GM21528 (cell line): ENCODE measurements at regions not wholly inside any gene's neighbourhood (a gene's known extent, or its start where the extent isn't known, plus 50 kb on each side); places are given as distances from the start of the nearest gene placed in this dataset.
"Not testable (repeated sequence)": the region's sequence is repeated elsewhere in the genome, so short reads cannot be mapped to it uniquely, and the experiment has no call there.

ENCODE experiments used
- ATAC-seq: cut with Tn5 transposase; IDR thresholded peaks from one replicate; pipeline ENCODE4 v1.9.1; 2021; ENCODE audit warnings: mild to moderate bottlenecking, moderate library complexity; ENCODE audit not compliant: unreplicated experiment, low FRiP score

DNA sequence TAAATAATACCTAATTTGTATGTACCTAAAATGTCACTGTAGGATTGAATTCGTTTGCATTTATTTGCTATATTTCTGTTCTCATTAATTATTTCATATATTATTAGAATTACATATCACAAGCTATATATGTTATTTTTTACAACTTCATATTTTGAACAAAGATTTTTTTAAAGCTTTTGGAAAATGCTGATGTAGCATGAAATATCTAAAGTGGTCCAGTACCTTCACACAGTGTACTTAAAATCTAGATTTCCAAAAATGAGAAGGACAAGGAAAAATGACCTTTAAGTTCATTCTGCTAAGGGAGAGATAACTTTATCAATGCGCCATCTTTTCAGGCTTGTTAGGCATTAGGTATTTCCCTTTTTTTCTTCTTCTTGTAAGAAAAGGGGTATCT is 71.8 kb downstream of the LARP7 start:
- ATAC-seq = no peak

DNA sequence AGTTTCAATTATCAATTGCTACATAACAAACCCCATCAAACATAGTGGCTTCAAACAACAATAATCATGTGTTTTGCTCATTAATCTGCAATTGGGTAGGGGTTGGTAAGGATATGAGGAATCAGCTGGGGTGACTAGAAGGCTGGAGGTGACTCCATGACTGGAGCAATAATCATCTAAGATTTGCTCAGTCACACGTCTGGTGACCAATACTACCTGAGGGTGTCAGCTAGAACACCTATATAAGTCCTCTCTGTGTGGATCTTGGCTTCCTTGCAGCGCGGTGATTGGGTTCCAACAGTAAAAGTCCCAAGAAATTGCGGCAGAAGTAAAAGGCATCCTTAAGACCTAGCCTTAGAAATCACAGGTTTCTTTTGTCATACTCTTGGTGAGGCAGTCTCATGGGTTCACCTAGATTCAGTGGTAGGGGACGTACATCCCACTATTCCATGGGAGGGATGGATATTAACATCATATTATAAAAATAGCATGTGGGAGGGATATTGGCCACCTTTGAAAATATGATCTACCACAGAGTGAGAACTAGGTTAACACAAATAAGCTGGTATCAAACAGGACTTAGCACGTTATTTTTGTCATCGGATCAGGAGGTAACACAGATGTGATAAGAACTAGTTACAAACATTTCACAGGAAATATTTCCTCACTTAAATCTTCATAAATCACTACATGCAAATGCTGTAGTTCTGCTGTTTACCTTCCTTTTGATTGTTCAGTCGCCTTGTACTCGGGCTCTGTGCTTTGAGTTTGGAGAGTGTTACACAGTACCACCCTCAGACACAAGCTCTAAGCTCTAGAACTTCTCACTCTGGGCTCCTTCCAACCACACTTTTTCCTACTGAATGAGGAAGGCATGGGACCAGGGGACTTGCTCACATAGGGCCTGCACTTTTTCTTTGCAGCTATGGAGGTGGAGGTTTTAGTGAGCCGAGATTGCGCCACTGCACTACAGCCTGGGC is 78.3 kb downstream of the LARP7 start:
- ATAC-seq = no peak

DNA sequence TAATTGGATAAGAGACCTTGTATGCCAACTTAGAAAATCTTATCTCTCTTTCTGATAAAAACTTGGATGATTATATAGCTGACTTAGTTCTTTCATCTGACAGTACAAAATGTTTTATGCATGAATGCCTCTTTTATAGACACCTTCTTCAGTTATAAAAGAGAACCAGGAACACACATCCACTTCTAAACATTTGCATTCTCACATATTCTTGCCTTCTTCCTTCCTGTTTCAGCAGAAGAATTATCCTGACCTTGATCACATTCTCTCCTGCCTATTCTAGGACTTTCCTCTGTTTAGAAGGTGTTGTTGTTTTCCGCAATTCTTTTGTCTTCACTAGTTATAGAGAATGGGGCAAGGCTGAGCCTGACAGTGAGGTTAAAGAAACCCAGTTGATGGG is 80.9 kb downstream of the LARP7 start:
- no peak for ATAC-seq

DNA sequence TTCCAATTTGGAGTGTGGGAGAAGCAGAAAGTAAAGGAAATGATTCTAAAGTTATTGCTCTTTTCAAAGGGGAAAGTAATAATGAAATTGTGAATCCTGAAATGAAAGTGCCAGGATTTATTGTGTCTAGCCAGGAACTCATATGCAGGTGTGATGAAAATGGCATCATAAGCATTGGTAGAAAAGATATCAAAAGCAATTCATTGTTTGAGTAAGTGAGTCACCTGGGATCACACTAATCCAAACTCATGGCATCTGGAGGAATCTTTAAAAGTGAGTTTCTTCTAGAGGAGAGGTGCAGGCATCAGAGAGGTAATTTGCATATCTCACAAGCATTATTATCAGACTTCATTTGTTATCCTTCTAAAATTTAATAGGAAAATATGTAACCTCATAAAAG is 84.7 kb downstream of the LARP7 start:
- ATAC-seq = no peak

DNA sequence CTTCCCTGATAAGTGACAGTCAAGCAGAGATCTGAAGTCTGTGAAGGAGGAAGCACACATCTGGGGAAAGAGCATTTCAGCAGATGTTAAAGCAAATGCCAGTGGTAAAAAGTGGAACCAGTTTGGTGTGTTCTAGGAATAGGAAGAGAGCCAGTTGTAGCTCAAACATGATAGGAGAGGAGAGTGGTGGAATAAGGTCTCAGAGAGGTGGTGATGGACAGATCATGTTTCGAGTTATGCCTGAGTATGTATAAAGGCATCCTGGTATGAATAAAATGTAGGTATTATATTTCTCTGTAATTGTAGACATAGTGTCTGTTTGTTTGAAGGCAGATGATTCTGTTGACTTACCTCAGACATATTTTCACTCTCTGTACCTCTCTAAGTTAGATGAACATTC is 89.1 kb downstream of the LARP7 start:
- ATAC-seq = no peak

DNA sequence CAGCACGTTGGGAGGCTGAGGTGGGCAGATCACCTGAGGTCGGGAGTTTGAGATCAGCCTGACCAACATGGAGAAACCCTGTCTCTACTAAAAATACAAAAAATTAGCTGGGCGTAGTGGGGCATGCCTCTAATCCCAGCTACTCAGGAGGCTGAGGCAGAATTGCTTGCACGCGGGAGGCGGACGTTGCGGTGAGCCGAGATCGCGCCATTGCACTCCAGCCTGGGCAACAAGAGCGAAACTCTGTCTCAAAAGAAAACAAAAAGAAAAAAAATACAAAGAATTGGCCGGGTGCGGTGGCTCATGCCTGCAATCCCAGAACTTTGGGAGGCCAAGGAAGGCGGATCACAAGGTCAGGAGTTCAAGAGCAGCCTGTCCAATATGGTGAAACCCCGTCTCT is 90.8 kb downstream of the LARP7 start:
- ATAC-seq = not testable (repeated sequence)

DNA sequence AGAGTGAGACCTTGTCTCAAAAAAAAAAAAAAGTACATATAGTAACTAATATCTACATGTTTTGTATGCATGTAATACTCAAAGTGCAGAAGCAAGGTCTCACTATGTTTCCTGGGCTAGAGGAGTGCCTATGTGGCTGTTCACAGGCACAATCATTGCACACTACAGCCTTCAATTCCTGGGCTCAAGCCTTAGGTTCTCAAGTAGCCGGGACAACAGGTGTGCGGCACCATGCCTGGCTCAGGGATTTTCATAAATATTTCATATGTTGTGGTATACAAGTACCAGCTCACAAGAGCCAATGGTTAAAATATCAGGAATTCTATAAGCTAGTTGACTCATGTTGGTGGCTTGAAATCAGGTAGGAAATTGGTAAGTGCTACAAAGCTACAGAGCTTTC is 94.8 kb downstream of the LARP7 start:
- ATAC-seq = no peak

DNA sequence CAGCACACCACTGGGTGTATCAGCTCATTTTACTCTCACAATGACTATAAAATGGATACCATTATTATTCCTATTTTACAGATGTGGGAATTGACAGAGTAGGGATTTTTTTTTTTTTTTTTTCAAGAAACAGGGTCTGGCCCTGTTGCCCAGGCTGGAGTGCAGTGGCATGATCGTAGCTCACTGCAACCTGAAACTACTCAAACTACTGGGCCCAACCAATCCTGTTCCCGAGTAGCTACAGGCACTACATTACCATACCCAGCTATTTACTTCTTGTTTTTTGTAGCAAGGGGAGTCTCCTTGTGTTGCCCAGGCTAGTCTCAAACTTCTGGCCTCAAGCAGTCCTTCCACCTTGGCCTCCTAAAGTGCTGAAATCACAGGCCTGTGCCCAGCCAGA is 95.2 kb downstream of the LARP7 start:
- ATAC-seq = no peak

DNA sequence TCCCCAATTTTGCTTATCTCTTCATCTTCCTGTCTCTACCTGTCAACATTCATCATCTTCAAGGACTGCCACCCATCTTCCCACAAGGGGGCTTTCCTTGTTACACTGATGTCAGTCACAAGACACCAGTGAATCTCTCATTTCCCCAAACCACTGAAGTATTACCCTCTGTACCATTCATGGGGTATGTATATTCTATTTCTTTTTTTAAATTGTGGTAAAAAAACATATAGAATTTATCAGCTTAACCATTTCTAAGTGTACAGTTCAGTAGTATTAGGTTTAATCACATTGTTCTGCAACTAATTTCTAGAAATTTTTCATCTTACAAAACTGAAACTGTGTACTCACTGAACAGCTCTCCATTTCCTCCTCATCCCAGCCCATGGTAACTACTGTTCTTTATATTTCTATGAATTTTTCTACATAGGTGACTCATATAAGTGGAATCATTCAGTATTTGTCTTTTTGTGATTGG is 98.6 kb downstream of the LARP7 start:
- peak; percentile 71 for ATAC-seq

DNA sequence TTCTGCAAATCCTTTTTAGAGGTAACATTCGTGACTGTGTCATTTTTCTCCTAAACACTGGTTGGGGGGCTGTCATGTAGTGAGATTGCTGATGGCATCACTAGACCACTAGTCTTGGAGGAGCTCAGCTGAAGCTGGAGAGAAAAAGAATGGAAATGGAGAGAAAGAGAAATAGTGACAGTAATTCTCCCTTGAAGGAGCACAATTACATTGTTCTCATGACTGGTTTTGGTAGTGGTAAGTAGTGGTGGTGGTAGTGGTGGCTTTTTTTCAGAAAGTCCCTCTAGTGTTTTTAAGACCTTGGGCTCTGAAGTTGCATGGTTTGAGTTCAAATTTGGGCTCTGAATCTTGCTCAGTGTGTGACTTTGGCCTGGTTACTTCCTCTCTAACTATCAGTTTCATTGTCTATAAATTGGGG is 99.8 kb downstream of the LARP7 start:
- ATAC-seq = peak; percentile 46

DNA sequence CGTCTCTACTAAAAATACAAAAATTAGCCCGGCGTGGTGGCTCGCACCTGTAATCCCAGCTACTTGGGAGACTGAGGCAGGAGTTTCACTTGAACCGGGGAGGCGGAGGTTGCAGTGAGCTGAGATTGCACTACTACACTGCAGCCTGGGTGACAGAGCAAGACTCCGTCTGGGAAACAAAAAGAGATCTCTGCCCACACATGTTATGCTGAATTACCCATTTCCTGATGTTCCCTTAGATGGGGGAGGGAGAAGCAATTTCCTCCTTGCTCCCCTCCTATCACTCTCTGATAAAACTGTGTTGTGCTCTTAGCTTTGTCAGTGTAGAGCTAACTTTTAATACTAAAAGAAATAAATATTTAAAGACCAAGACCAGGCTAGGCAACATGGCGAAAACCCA is 102.5 kb downstream of the LARP7 start:
- ATAC-seq = no peak

DNA sequence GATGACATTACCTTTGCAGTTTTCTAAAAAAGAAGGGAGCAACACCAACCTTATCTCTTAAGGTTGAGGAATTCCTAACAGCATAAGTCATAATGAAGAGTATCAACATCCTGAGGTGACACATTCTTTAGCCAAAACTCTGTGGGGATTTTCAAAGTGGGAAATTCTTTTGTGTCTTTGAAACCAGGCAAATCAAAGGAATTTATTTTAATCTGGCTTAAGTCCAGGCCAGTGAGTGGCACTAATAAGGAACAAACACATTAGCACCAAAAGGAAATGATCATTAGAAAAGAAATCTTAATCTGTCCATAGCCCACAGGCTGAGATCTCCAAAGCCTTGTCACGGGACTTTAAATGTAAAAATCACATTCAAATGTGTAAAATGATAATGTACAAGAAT is 110.1 kb downstream of the LARP7 start:
- no peak for ATAC-seq

DNA sequence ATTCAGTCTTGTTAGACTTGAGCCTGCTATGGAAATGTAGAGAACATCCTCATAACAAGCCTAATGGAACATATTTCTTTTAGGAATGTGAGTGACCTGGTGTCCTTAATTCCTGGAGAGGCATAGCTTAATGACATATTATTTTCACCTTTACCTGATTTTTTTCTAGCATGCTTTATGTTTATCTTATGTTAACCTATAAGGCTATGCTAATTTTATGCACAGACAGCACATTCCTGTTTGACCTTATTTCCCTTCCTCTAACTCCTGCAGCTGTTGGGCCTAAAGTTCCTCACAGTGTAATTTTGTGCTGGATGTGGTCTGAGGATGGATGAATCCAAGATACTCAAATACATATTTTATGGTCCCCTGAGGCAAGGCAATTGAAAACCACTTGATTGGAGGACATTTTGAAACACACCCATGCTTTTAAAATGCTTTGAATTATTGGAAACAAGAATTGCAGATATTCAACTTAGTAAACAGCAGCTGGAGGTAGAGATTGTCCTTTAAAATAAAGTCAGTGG is 111.5 kb downstream of the LARP7 start:
- ATAC-seq = no peak

DNA sequence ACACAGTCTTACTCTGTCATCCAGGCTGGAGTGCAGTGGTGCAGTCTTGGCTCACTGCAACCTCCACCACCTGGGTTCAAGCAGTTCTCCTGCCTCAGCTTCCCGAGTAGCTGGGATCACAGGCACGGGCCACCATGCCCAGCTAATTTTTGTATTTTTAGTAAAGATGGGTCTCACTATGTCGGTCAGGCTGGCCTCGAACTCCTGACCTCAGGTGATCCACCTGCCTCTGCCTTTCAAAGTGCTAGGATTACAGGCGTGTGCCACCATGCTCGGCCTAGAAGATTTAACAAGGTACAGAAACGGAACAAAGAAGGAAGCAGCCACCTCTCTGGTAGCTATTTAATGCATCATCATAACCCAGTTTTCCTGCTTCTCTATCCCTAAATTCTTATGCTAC is 113.8 kb downstream of the LARP7 start:
- not testable (repeated sequence) for ATAC-seq

DNA sequence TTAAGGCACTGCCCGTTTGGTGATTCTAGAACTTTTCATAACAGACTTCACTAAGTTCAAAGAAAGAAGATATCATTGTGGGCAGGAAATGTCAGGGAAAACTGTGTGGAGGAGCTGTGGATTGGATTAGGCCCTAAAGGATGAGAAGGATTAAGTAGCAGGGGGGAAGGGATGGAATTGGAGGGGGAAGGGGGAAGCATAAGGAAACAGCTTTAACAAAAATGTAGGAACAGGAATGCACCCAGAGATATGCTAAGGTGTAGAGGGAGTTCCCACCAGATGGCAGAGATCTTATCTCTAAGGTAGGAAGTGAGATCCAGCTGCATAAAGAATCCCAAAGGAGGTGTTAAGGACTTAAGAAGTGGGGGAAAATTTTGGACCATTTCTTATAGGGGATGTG is 114.5 kb downstream of the LARP7 start:
- no peak for ATAC-seq

DNA sequence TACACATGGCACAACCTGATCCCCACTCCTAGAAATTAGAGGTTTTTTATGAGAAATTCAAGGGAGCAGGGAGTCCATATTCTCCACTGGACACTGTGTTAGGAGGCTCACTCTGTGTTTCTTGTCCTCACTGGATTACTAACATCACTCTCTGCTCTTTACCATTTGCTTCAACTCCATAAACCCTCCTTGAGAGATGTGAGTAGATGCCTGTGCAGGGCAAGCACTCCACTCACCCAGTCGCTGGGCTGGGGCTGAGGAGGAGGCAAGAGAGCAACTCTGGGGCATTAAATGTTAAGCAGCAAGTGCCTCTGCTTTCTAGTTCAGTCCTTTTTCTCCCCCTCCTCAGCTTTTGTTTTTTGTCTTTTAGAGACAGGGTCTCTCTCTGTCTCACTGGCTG is 115.1 kb downstream of the LARP7 start:
- ATAC-seq = no peak

DNA sequence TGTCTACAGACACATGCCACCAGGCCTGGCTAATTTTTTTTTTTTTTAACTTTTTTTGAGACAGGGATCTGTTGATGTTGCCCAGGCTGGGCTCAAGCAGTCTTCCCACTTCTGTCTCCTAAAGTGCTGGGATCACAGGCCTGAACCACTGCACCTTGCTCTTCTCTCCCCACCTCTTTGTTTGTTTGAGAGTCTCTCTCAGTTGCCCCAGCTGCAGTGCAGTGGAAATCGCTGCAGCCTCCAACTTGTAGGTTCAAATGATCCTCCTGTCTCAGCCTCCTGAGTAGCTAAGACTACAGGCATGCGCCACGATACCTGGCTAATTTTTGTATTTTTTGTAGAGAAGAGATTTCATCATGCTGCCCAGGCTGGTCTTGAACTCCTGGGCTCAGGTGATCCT is 115.6 kb downstream of the LARP7 start:
- ATAC-seq = no peak

DNA sequence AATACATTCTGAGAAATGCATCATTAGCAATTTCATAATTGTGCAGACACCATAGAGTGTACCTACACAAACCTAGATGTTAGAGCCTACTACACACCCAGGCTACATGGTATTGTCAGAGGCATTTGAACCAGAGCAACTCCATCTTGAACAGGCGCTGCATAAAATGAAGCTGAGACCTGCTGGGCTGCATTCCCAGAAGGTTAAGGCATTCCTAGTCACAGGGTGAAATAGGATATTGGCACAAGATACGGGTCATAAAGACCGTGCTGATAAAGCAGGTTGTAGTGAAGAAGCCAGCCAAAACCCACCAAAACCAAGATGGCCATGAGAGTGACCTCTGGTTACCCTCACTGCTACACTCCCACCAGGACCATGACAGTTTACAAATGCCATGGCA is 116.4 kb downstream of the LARP7 start:
- ATAC-seq = no peak

DNA sequence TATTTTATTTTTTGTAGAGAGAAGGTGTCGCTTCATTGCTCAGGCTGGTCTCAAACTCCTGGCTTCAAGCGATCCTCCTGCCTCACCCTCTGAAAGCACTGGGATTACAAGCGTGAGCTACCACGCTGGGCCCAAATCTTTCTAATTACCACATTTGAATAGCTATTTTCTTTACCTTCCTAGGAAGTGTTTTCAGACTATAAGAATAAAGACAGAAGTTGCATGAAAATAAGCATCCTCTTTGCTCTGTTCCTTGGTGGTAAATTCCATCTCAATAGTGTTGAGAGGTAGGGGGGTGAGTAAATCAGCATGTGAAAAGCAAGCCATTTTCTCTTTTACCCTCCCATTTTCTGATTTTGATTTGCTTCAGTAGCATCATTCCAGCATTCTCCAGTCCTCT is 122.4 kb downstream of the LARP7 start:
- ATAC-seq = no peak

DNA sequence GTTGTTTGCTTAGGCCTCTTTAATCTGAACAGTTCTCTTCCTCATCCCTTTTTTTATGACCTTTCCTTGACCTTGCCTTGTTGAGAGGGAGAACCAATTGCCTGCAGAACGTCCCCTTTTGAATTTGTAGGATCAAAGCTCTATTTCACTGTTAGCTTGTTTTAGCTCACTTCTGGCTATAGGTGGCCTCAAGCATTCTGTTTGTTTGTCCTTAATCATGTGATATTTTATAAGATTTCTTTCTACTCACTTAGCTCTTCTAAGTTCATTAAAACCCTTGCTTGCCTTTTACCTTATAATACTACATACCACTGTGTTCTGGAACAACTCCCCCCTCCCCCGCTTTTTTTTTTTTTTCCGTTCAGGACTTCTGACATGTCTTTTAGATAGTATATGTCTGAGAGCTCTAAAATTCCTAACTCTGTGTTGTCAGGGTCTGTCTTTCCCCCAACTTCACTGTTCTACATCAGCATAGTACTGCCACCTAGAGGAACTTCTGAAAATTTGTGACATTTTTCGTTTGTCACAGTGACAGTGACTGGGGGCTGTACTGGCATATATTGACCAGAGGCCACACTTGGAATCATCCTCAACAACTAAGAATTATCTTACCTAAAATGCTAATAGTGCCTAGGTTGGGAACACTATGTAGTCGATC is 128.5 kb downstream of the LARP7 start:
- no peak for ATAC-seq

DNA sequence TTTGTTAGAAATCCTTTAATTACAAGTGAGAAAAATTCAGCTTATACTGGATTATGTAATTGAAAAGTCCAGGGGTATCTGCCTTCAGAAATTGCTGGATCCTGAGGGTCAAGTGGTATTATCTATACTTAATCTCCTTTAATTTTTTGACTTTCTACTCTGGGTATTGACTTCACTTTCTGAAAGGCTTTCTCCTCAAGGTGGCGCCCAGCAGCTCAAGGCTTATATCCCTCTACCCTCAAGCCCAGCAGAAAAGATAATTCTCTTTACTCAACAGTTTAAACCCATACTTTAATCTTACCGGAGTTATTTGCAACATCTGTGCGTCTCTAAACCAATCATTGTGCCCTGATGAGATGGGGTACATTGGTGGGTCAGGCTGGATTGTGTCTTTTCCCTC is 129.5 kb downstream of the LARP7 start:
- no peak for ATAC-seq

DNA sequence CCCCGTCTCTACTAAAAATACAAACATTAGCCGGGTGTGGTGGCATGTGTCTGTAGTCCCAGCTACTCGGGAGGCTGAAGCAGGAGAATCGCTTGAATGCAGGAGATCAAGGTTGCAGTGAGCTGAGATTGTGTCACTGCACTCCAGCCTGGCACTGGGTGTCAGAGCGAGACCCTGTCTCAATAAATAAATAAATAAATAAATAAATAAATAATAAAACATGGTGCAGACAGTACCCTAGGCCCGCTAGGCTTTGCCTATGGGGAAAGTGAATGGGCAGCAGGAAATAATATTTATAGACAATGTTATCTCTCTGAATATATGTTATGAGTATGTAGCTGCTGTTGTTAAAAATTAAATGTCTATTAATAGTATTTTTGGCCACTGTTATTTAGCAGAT is 130.4 kb downstream of the LARP7 start:
- ATAC-seq = no peak
